SH-SY5Y (cell line): ENCODE measurements at regions not wholly inside any gene's neighbourhood (a gene's known extent, or its start where the extent isn't known, plus 50 kb on each side); places are given as distances from the start of the nearest gene placed in this dataset.

Experiments used
- GATA2 ChIP-seq: IDR thresholded peaks from 2 replicates; pipeline ENCODE4 v1.6.1; 2011; ENCODE audit warnings: mild to moderate bottlenecking, low read depth, low read length
- GATA3 ChIP-seq: IDR thresholded peaks from 2 replicates; pipeline ENCODE4 v1.6.1; 2011; ENCODE audit warnings: low read depth, mild to moderate bottlenecking, low read length, moderate library complexity

GRCh38 chr12:88303335-88303734 is 161.2 kb downstream of the TMTC3 start:
- TF ChIP-seq GATA2 (no peak), GATA3 (no peak)
